GM20000 (cell line): ENCODE measurements at regions not wholly inside any gene's neighbourhood (a gene's known extent, or its start where the extent isn't known, plus 50 kb on each side); places are given as distances from the start of the nearest gene placed in this dataset.
"Not testable (repeated sequence)": the region's sequence is repeated elsewhere in the genome, so short reads cannot be mapped to it uniquely, and the experiment has no call there.

Source experiments
- DNase-seq: peaks from one replicate; pipeline ENCODE4 v3.0.0; 2012; ENCODE audit warnings: low spot score
- CTCF ChIP-seq: IDR thresholded peaks from 2 replicates; pipeline ENCODE4 v1.5.1; 2012; ENCODE audit warnings: mild to moderate bottlenecking, control low read depth; ENCODE audit errors: extremely low read depth, missing control alignments

- TF ChIP-seq CTCF = no peak
- no peak for DNase-seq
Measured at GRCh38 chr1:68919075-68919474, 422.2 kb upstream of the DEPDC1 start.

- DNase-seq = not testable (repeated sequence)
Measured at GRCh38 chr1:68923475-68924088, 426.7 kb upstream of the DEPDC1 start.

- DNase-seq = no peak
- no peak for TF ChIP-seq CTCF
Measured at GRCh38 chr1:68930101-68930500, 433.2 kb upstream of the DEPDC1 start.

GRCh38 chr1:68936530-68936929, 439.6 kb upstream of the DEPDC1 start:
- TF ChIP-seq CTCF = no peak

GRCh38 chr1:68938051-68938666, 441.3 kb upstream of the DEPDC1 start:
- DNase-seq = no peak
- TF ChIP-seq CTCF = no peak

More at GRCh38 chr1:68936530-68936929, 439.6 kb upstream of the DEPDC1 start:
- no peak for DNase-seq

GRCh38 chr1:68950036-68950435, 453.2 kb upstream of the DEPDC1 start:
- no peak for DNase-seq
- no peak for TF ChIP-seq CTCF

- no peak for DNase-seq
Measured at GRCh38 chr1:68953311-68953710, 456.4 kb upstream of the DEPDC1 start.

More at GRCh38 chr1:68953311-68953710, 456.4 kb upstream of the DEPDC1 start:
- TF ChIP-seq CTCF = no peak
